Kidney (tissue), 13 donors: ENCODE measurements at regions not wholly inside any gene's neighbourhood (a gene's known extent, or its start where the extent isn't known, plus 50 kb on each side); places are given as distances from the start of the nearest gene placed in this dataset.

Experiments
- DNase-seq, 5 donors: peaks; one replicate each; pipeline ENCODE4 v3.0.0-alpha.2; 2013 to 2020
- FAIRE-seq: peaks from 2 replicates; lab custom pipeline; 2012; peaks lifted over from hg19 to GRCh38; lab: Jason Lieb, UNC
- H3K27ac ChIP-seq, 2 donors: one replicate each; pipeline ENCODE4 v1.7.0; 2013; ENCODE audit warnings: low read depth in 2 of 2, low read length in 2 of 2, inconsistent platforms in 1 of 2
- H3K27me3 ChIP-seq: one replicate; pipeline ENCODE4 v1.7.1; 2013; ENCODE audit warnings: low read length, inconsistent platforms; ENCODE audit not compliant: control insufficient read depth, insufficient read depth
- H3K36me3 ChIP-seq, 3 donors: one replicate each; pipeline versions ENCODE4 v1.7.0 to v1.7.1; 2013; ENCODE audit warnings: low read length in 3 of 3, control low read depth in 1 of 3, inconsistent platforms in 1 of 3; ENCODE audit not compliant: insufficient read depth in 3 of 3, control insufficient read depth in 2 of 3
- H3K4me1 ChIP-seq, 3 donors: one replicate each; pipeline versions ENCODE4 v1.7.0 to v1.7.1; 2013; ENCODE audit warnings: low read length in 3 of 3, inconsistent platforms in 1 of 3, low read depth in 1 of 3; ENCODE audit not compliant: control insufficient read depth in 2 of 3, insufficient read depth in 2 of 3
- H3K4me3 ChIP-seq, 3 donors: one replicate each; pipeline versions ENCODE4 v1.7.0 to v1.8.1; 2013; ENCODE audit warnings: low read length in 3 of 3, control low read depth in 1 of 3, inconsistent platforms in 1 of 3
- H3K9ac ChIP-seq, 3 donors: one replicate each; pipeline versions ENCODE4 v1.7.0 to v1.7.1; 2013; ENCODE audit warnings: low read length in 3 of 3, control low read depth in 1 of 3, inconsistent platforms in 1 of 3
- H3K9me3 ChIP-seq, 3 donors: one replicate each; pipeline versions ENCODE4 v1.7.0 to v1.7.1; 2013; ENCODE audit warnings: low read length in 3 of 3, control low read depth in 1 of 3, inconsistent platforms in 1 of 3; ENCODE audit not compliant: control insufficient read depth in 2 of 3, insufficient read depth in 1 of 3
- CTCF ChIP-seq: IDR thresholded peaks from 3 replicates; pipeline ENCODE4 v1.5.1; 2012; ENCODE audit warnings: mild to moderate bottlenecking, moderate library complexity, borderline replicate concordance; ENCODE audit not compliant: insufficient read depth; ENCODE audit errors: extremely low read depth
- intact Hi-C: fragments of 100-400 bp; cut with DNase I; formaldehyde crosslinking; loops from one replicate; pipeline ENCODE4 v1.11.1; 2022
- donor health status: control.
- donor health status: control.
- donor health status: control.
- donor health status: control.
- donor health status: control.
- donor health status: DM: yes; HTN: yes; CAD: no.
- donor health status: Normal renal cell carcinoma (clear cell type).

GRCh38 chr10:23755556-23755955 lies 316.7 kb downstream of the OTUD1 start:
- no peaks in the 10 kb centered on the region for H3K27me3 ChIP-seq
- no peak overlapping the region for H3K9ac ChIP-seq
- intact Hi-C loops: no loop called here
- no peaks in the 10 kb centered on the region for H3K4me1 ChIP-seq
- no peak for FAIRE-seq
- H3K4me3 ChIP-seq: no peak overlapping the region
- H3K27ac ChIP-seq: no peak overlapping the region
- H3K36me3 ChIP-seq: no peaks in the 10 kb centered on the region
- DNase-seq: peak in 2 of 5 donors; percentile 57 to 64
- no peak for TF ChIP-seq CTCF
- H3K9me3 ChIP-seq: no peaks in the 10 kb centered on the region

- Histone ChIP-seq H3K9me3 (peaks cover 0 to 3% (median 0%) of the 10 kb centered on the region in 3 donors), H3K27me3 (no peaks in the 10 kb centered on the region), H3K4me3 (no peak overlapping the region), H3K9ac (no peak overlapping the region), H3K36me3 (no peaks in the 10 kb centered on the region), H3K4me1 (no peaks in the 10 kb centered on the region), H3K27ac (no peak overlapping the region)
- FAIRE-seq (no peak), DNase-seq (no peak)
- no peak for TF ChIP-seq CTCF
- intact Hi-C loops: no loop called here
Measured at GRCh38 chr10:23768281-23768680, 329.4 kb downstream of the OTUD1 start.

GRCh38 chr10:23777153-23777552 lies 338.3 kb downstream of the OTUD1 start:
- peak in 2 of 5 donors; percentile 8 to 25 for DNase-seq
- intact Hi-C loops: no loop called here

More at GRCh38 chr10:23777153-23777552, 338.3 kb downstream of the OTUD1 start:
- FAIRE-seq: no peak
- Histone ChIP-seq H3K27me3 (no peaks in the 10 kb centered on the region), H3K9ac (no peak overlapping the region), H3K27ac (no peak overlapping the region), H3K4me1 (no peaks in the 10 kb centered on the region), H3K36me3 (no peaks in the 10 kb centered on the region), H3K9me3 (no peaks in the 10 kb centered on the region), H3K4me3 (no peak overlapping the region)
- TF ChIP-seq CTCF: no peak
